ENCODE measurements at regions not wholly inside any gene's neighbourhood (a gene's known extent, or its start where the extent isn't known, plus 50 kb on each side); places are given as distances from the start of the nearest gene placed in this dataset.

DNA sequence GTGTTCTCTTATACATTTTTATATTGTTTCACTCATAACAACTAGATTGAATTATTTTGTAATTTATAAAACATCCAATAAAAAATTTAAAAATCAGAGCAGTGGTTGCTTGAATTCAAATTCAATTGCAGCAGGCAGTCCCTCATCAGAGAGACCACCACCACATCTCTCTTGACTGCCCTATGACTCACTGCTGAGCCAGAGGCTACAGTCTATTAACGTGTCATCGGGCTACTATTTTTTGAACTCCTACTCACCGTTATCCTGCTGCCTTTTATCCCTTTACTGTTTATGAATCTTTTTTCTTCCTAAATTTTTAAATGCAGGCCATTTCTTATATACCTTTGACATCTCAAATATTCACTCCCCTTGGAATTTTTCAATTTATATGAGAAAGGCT, 144.7 kb downstream of the BARHL2 start:
- H3K27ac ChIP-seq, result no peak overlapping the region
- no peaks in the 10 kb centered on the region for H3K9me3 ChIP-seq
- ChIA-PET POLR2A (no interaction called here), CTCF (no interaction called here)
- no peak overlapping the region for H3K4me3 ChIP-seq
- 4% methylated on average over 3 of the region's 3 CpGs for WGBS (ENCODE audit: missing lambda C conversion rate)
- TF ChIP-seq, protein P1, sequence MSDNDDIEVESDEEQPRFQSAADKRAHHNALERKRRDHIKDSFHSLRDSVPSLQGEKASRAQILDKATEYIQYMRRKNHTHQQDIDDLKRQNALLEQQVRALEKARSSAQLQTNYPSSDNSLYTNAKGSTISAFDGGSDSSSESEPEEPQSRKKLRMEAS (IDR thresholded peaks at IDR 0.05), result no peak
- TF ChIP-seq, protein P2, sequence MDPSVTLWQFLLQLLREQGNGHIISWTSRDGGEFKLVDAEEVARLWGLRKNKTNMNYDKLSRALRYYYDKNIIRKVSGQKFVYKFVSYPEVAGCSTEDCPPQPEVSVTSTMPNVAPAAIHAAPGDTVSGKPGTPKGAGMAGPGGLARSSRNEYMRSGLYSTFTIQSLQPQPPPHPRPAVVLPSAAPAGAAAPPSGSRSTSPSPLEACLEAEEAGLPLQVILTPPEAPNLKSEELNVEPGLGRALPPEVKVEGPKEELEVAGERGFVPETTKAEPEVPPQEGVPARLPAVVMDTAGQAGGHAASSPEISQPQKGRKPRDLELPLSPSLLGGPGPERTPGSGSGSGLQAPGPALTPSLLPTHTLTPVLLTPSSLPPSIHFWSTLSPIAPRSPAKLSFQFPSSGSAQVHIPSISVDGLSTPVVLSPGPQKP (IDR thresholded peaks at IDR 0.05; ENCODE audit: low read depth, low read length), result no peak
- TF ChIP-seq CBX8 (IDR thresholded peaks at IDR 0.05), result no peak
- no peak for TF ChIP-seq BHLHE40 (IDR thresholded peaks at IDR 0.05; ENCODE audit: low read depth, low read length)
- TF ChIP-seq, protein P3, sequence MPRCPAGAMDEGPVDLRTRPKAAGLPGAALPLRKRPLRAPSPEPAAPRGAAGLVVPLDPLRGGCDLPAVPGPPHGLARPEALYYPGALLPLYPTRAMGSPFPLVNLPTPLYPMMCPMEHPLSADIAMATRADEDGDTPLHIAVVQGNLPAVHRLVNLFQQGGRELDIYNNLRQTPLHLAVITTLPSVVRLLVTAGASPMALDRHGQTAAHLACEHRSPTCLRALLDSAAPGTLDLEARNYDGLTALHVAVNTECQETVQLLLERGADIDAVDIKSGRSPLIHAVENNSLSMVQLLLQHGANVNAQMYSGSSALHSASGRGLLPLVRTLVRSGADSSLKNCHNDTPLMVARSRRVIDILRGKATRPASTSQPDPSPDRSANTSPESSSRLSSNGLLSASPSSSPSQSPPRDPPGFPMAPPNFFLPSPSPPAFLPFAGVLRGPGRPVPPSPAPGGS (IDR thresholded peaks at IDR 0.05), result no peak
- no peak for TF ChIP-seq EHMT2 (IDR thresholded peaks at IDR 0.05; ENCODE audit: low read depth)
- FAIRE-seq, result no peak
- DNase-seq (ENCODE audit: low read depth in 1 of 2, low spot score in 1 of 2), result no peak
- no peak overlapping the region for H3K4me2 ChIP-seq
- no peak for ATAC-seq
- no peaks in the 10 kb centered on the region for H3K4me1 ChIP-seq

DNA sequence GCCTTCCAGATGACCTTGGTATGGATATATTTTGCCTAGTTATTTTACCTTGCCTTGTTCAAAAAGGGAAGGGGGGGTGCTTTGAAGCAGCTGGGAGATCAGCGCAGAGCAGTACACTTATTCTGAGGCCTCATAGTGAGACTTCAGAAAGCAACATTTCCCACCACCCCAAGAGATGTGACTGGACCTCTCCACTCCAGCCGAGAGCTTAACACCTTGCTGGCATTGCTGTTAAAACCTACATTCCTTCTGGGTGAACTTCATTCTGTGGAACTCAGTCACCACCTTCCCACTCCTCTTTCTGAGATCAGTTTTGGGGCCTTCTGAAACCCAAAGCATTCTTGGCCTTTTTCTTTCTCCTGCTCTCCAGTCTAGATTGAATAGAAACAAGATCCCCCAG, 148.7 kb downstream of the BARHL2 start:
- ChIA-PET POLR2A (no interaction called here), CTCF (interaction anchor here (1.2 to 2.8 kb wide), 2 partner anchors 10 to 598 kb away, joined by 3 to 6 read pairs; no protein-coding TSS in a partner anchor)
- Histone ChIP-seq H3K4me3 (no peak overlapping the region), H3K4me2 (no peak overlapping the region), H3K4me1 (no peaks in the 10 kb centered on the region), H3K9me3 (no peaks in the 10 kb centered on the region), H3K27ac (no peak overlapping the region)
- WGBS (ENCODE audit: missing lambda C conversion rate), result 10% methylated on average over 2 of the region's 2 CpGs
- TF ChIP-seq EP300 (IDR thresholded peaks at IDR 0.05) (no peak), KDM5A (IDR thresholded peaks at IDR 0.05) (no peak)
- TF ChIP-seq, protein P4, sequence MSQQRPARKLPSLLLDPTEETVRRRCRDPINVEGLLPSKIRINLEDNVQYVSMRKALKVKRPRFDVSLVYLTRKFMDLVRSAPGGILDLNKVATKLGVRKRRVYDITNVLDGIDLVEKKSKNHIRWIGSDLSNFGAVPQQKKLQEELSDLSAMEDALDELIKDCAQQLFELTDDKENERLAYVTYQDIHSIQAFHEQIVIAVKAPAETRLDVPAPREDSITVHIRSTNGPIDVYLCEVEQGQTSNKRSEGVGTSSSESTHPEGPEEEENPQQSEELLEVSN (IDR thresholded peaks at IDR 0.05; ENCODE audit: borderline replicate concordance, low read depth), result no peak
- TF ChIP-seq, protein P3 (IDR thresholded peaks at IDR 0.05), result no peak
- FAIRE-seq, result no peak
- no peak for DNase-seq (ENCODE audit: low read depth in 1 of 2, low spot score in 1 of 2)
- no peak for ATAC-seq

DNA sequence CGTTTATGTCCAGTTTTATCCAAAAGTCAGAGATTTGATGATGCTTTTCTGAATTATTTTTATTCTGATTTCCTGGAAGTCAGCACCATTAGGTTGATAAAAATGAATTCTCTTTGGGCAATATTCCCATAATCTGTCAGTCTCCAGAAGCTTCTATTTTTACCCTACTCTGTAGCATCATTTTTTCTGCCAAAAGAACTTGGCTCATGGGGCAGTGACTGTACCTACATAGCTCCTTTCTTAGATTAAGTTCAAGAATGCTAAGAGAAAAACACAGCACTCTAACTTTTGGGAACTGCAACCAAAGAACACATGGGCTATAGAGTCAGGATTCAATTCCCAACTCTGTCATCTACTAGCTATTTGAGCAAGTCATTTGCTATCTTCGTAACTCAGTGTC, 152.9 kb downstream of the BARHL2 start:
- no peak overlapping the region for H3K4me3 ChIP-seq
- H3K4me2 ChIP-seq, result no peak overlapping the region
- no peak for DNase-seq (ENCODE audit: low read depth in 1 of 2, low spot score in 1 of 2)
- POLR2A ChIA-PET, result no interaction called here
- FAIRE-seq, result no peak
- TF ChIP-seq, protein P5, sequence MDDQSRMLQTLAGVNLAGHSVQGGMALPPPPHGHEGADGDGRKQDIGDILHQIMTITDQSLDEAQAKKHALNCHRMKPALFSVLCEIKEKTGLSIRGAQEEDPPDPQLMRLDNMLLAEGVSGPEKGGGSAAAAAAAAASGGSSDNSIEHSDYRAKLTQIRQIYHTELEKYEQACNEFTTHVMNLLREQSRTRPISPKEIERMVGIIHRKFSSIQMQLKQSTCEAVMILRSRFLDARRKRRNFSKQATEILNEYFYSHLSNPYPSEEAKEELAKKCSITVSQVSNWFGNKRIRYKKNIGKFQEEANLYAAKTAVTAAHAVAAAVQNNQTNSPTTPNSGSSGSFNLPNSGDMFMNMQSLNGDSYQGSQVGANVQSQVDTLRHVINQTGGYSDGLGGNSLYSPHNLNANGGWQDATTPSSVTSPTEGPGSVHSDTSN (IDR thresholded peaks at IDR 0.05), result no peak
- TF ChIP-seq EP300 (IDR thresholded peaks at IDR 0.05) (no peak), ZSCAN20 (CRISPR knock-in tag; IDR thresholded peaks at IDR 0.05) (no peak), NFE2L2 (conservative IDR thresholded peaks at IDR 0.05; ENCODE audit: low read length) (no peak), HOXA7 (CRISPR knock-in tag; IDR thresholded peaks at IDR 0.05) (no peak), SREBF2 (IDR thresholded peaks at IDR 0.05) (no peak), NR3C1 (IDR thresholded peaks at IDR 0.05) (no peak)
- ATAC-seq, result no peak
- no peaks in the 10 kb centered on the region for H3K4me1 ChIP-seq
- 2% methylated on average over 2 of the region's 2 CpGs for WGBS (ENCODE audit: missing lambda C conversion rate)
- CTCF ChIA-PET, result no interaction called here
- no peaks in the 10 kb centered on the region for H3K9me3 ChIP-seq
- no peak overlapping the region for H3K27ac ChIP-seq

DNA sequence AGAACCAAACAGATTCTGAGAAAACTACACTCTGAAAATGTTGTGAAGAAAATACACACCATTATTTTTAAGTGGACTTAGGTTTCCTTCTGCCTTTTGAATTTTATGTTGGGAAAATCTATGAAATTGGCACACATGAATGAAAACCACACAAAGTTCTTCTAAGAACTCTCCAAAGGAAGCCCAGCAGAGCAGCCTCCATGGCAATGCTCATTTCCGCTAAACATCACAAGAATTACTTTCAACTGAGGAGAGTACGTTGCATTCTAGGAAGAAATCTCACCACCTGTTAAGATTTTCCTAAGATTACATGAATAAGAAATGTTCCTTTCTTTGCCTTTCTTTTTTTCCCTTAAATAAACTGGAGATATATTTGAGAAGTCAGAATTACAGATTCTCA, 154.2 kb downstream of the BARHL2 start:
- H3K27ac ChIP-seq, result no peak overlapping the region
- no peak overlapping the region for H3K4me2 ChIP-seq
- no peak for DNase-seq (ENCODE audit: low read depth in 1 of 2, low spot score in 1 of 2)
- no peak for FAIRE-seq
- no peak overlapping the region for H3K4me3 ChIP-seq
- ChIA-PET CTCF (no interaction called here), POLR2A (no interaction called here)
- WGBS (ENCODE audit: missing lambda C conversion rate), result 3% methylated on average over 2 of the region's 2 CpGs
- H3K9me3 ChIP-seq, result no peaks in the 10 kb centered on the region
- no peak for ATAC-seq
- no peaks in the 10 kb centered on the region for H3K4me1 ChIP-seq
- no peak for TF ChIP-seq RCOR1 (IDR thresholded peaks at IDR 0.05; ENCODE audit: low read depth, low read length)
- no peak for TF ChIP-seq FOXS1 (CRISPR knock-in tag; IDR thresholded peaks at IDR 0.05)
- TF ChIP-seq FOSB (CRISPR knock-in tag; IDR thresholded peaks at IDR 0.05), result no peak
- TF ChIP-seq, protein P6, sequence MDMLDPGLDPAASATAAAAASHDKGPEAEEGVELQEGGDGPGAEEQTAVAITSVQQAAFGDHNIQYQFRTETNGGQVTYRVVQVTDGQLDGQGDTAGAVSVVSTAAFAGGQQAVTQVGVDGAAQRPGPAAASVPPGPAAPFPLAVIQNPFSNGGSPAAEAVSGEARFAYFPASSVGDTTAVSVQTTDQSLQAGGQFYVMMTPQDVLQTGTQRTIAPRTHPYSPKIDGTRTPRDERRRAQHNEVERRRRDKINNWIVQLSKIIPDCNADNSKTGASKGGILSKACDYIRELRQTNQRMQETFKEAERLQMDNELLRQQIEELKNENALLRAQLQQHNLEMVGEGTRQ (IDR thresholded peaks at IDR 0.05), result no peak
- TF ChIP-seq MAFK (IDR thresholded peaks at IDR 0.05; ENCODE audit: partially characterized antibody), result no peak
- no peak for TF ChIP-seq TP53 (CRISPR knock-in tag; IDR thresholded peaks at IDR 0.05)
- TF ChIP-seq ESRRA (IDR thresholded peaks at IDR 0.05; ENCODE audit: borderline replicate concordance, low read length), result no peak
- TF ChIP-seq SMC3 (IDR thresholded peaks at IDR 0.05), result no peak
- no peak for TF ChIP-seq ZFP36 (IDR thresholded peaks at IDR 0.05; ENCODE audit: borderline replicate concordance, partially characterized antibody)
- no peak for TF ChIP-seq MAZ (IDR thresholded peaks at IDR 0.05; ENCODE audit: borderline replicate concordance, low read depth, low read length)
- no peak for TF ChIP-seq HOXB5 (CRISPR knock-in tag; IDR thresholded peaks at IDR 0.05)
- TF ChIP-seq, protein P4 (IDR thresholded peaks at IDR 0.05; ENCODE audit: borderline replicate concordance, low read depth), result no peak
- TF ChIP-seq EHMT2 (IDR thresholded peaks at IDR 0.05; ENCODE audit: low read depth), result no peak
